Endothelial cell (in vitro differentiated cells): ENCODE measurements at regions not wholly inside any gene's neighbourhood (a gene's known extent, or its start where the extent isn't known, plus 50 kb on each side); places are given as distances from the start of the nearest gene placed in this dataset.
A peak's percentile ranks its signal among the peaks of the same experiment; 100 is the strongest.

ENCODE experiments used
- DNase-seq: peaks from one replicate; pipeline ENCODE4 v3.0.0; 2021; ENCODE audit warnings: low spot score
- H3K27ac Mint-ChIP-seq: one replicate; pipeline ENCODE4 v1.8.0; 2021; ENCODE audit warnings: mixed read lengths, inconsistent platforms; ENCODE audit not compliant: unreplicated experiment
- H3K27me3 Mint-ChIP-seq: one replicate; pipeline ENCODE4 v1.8.0; 2021; ENCODE audit warnings: mild to moderate bottlenecking, moderate library complexity, mixed read lengths, inconsistent platforms; ENCODE audit not compliant: unreplicated experiment
- H3K36me3 Mint-ChIP-seq: one replicate; pipeline ENCODE4 v1.8.0; 2021; ENCODE audit warnings: mild to moderate bottlenecking, low read depth, mixed read lengths, inconsistent platforms; ENCODE audit not compliant: unreplicated experiment
- H3K4me1 Mint-ChIP-seq: one replicate; pipeline ENCODE4 v1.8.0; 2021; ENCODE audit warnings: mild to moderate bottlenecking, mixed read lengths, inconsistent platforms; ENCODE audit not compliant: unreplicated experiment
- H3K4me3 Mint-ChIP-seq: one replicate; pipeline ENCODE4 v1.8.0; 2021; ENCODE audit warnings: mild to moderate bottlenecking, mixed read lengths, inconsistent platforms; ENCODE audit not compliant: unreplicated experiment
- H3K9me3 Mint-ChIP-seq: one replicate; pipeline ENCODE4 v1.8.0; 2021; ENCODE audit warnings: mixed read lengths, inconsistent platforms; ENCODE audit not compliant: unreplicated experiment
- TF ChIP-seq, protein P1 (sequence below): fragments of 200-600 bp; sonication (generic); IDR thresholded peaks from one replicate; pipeline ENCODE4 v1.5.0; 2021; ENCODE audit warnings: antibody characterized with exemption; ENCODE audit not compliant: unreplicated experiment

DNA sequence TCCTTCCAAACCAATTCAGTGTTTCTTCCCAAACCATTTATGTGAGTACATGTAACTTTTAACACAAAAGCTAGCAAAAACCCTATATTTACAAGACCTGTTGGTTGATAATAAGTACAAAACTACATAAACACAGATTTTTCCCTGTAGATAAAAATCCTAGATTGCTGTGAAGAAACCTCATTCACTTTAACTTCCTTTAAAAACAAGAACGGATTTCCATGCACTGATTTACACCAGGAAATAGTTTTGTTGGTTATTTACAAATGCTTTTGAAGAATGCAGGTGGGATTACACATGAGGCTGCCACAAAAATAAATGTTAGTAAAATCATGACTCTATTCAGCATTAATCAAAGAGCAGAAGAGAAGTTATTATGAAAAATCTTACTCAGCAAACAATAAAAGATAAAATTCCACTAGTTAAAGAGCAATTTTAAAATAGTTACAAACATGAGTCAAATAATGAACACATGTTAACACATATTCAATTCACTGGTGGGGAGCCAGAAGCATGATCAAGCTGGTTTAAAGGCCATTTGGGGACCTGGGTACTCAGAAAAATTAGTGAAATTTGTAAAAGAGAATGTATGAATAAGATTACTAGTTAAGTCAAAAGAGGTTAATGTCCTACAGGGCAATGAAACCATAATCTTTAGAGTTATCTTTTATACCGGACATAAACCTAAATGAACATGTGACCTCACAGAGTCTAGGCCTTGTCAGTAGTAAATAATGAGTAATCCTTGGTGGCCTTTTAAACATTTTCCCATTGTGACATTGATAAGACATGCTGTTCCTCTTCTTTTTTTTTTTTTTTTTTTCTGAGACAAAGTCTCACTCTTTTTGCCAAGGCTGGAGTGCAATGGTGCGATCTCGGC lies 79.9 kb downstream of the PHLDA1 start:
- Mint-ChIP-seq H3K4me1 (peaks cover 30% of the 10 kb centered on the region), H3K27ac (peak overlapping the region; percentile 93), H3K36me3 (no peaks in the 10 kb centered on the region), H3K27me3 (no peaks in the 10 kb centered on the region), H3K9me3 (no peaks in the 10 kb centered on the region), H3K4me3 (no peak overlapping the region)
- TF ChIP-seq, protein P1, sequence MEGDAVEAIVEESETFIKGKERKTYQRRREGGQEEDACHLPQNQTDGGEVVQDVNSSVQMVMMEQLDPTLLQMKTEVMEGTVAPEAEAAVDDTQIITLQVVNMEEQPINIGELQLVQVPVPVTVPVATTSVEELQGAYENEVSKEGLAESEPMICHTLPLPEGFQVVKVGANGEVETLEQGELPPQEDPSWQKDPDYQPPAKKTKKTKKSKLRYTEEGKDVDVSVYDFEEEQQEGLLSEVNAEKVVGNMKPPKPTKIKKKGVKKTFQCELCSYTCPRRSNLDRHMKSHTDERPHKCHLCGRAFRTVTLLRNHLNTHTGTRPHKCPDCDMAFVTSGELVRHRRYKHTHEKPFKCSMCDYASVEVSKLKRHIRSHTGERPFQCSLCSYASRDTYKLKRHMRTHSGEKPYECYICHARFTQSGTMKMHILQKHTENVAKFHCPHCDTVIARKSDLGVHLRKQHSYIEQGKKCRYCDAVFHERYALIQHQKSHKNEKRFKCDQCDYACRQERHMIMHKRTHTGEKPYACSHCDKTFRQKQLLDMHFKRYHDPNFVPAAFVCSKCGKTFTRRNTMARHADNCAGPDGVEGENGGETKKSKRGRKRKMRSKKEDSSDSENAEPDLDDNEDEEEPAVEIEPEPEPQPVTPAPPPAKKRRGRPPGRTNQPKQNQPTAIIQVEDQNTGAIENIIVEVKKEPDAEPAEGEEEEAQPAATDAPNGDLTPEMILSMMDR, result no peak
- DNase-seq, result no peak

DNA sequence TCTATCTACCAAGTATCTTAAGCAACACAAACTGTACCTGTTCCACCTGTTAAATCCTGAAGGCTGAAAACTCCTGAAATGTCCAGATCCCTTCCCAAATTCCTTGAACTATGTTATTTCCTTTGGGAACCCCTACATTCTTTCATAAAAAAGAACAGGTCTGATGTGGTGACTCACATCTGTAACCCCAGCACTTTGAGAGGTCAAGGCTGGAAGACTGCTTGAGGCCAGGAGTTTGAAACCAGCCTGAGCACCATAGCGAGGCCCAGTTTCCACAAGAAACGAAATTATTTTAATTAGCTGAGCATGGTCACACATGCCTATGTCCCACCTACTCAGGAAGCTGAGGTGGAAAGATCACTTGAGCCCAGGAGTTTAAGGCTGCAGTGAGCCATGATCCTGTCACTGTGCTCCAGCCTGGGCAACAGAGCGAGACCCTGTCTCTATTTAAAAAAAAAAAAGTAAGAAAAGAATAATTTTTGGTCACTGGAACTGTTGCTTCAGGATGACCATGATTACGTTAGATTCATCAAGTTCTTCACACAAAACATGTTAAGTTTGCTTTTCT lies 84.3 kb downstream of the PHLDA1 start:
- Mint-ChIP-seq H3K4me3 (no peak overlapping the region), H3K4me1 (peaks cover 16% of the 10 kb centered on the region)

DNA sequence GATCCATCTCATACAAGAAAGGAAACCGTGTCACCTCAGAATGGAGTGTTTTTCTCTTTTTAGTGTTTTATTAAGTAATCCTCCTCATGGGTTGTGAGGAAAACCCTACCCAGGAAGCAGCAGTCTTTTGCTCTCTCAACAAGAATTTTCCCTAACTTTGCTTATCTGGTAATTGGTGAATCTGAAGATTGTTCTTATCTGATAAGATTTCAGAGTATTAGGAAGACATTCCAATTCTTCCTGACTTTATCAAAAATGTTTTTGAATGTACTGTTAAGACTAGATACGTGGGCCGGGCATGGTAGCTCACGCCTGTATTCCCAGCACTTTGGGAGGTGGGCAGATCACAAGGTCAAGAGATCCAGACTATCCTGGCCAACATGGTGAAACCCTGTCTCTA lies 86.0 kb downstream of the PHLDA1 start:
- DNase-seq, result no peak
- Mint-ChIP-seq H3K36me3 (peaks cover 2% of the 10 kb centered on the region), H3K4me1 (peaks cover 4% of the 10 kb centered on the region), H3K27me3 (peaks cover 2% of the 10 kb centered on the region), H3K9me3 (no peaks in the 10 kb centered on the region), H3K27ac (no peak overlapping the region), H3K4me3 (no peak overlapping the region)
- TF ChIP-seq, protein P1, result no peak

More for the DNA sequence above, 84.3 kb downstream of the PHLDA1 start:
- TF ChIP-seq, protein P1, result no peak
- no peaks in the 10 kb centered on the region for H3K27me3 Mint-ChIP-seq
- DNase-seq, result no peak
- no peak overlapping the region for H3K27ac Mint-ChIP-seq
- no peaks in the 10 kb centered on the region for H3K9me3 Mint-ChIP-seq
- H3K36me3 Mint-ChIP-seq, result no peaks in the 10 kb centered on the region

DNA sequence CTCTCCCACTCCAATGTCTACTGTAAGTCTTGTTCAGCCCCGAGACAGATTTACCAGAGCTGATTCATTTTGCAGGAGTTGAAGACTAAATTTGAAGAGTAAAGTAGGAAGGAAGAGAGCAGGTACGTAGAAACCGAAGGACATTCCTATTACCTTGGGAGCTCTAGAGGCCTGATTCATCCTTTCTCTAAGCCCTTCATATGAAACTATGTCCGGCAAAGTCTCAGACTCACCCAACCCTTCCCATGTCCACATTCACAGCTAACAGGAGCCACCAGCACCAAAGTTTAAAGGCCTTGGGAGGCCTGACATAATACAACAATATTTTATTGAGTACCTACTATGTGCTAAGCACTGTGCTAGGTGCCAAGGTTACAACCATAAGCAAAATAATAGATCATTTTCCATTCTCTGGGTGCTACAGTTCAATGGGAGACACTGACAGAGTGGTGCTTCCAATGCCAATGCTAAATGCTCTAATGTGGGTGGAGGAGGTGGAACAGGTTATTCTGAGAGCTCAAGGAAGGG lies 86.6 kb downstream of the PHLDA1 start:
- no peaks in the 10 kb centered on the region for H3K9me3 Mint-ChIP-seq
- peaks cover 5% of the 10 kb centered on the region for H3K36me3 Mint-ChIP-seq
- no peak for DNase-seq
- TF ChIP-seq, protein P1, result no peak
- no peak overlapping the region for H3K27ac Mint-ChIP-seq
- peaks cover 2% of the 10 kb centered on the region for H3K4me1 Mint-ChIP-seq
- peaks cover 4% of the 10 kb centered on the region for H3K27me3 Mint-ChIP-seq
- peak overlapping the region; percentile 50 for H3K4me3 Mint-ChIP-seq
